ENCODE measurements at regions not wholly inside any gene's neighbourhood (a gene's known extent, or its start where the extent isn't known, plus 50 kb on each side); places are given as distances from the start of the nearest gene placed in this dataset.

DNA sequence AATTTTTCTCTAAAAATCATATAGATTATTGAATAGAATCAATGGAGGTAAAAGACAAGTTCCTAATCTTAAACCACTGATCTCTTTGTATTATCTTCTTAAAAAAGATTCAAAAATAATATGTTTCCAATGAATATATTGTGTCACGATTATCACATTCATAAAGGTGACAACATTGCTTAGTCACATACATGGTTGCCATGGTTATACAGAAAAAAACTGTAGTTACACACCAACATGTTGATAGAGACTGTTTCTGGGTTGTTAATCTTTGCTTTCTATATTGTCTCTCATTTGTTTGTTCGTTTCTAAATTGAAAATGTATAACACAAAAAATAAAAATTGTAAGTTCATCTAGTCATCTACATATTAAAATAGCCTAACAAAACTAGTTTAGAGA, 376.0 kb upstream of the ALCAM start:
- no peak for DNase-seq

DNA sequence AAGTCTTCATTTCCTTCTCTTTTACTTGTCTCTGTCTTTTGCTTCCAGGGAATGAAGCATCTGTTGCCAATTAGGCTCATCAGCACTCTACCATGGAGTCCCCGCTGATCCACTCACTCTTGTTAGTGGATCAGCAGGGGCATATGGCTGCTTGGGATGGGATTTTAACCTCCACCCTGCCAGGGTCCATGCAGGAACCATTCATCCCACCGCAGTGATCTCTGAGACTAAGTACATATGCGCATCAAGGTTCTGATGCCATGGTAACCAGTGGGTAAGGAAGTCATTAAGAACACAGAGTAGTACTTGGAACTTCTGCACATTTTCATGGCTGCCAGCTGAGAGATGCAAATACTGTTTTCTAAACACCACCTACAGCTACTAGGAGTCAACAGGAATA, 374.0 kb upstream of the ALCAM start:
- DNase-seq: no peak

DNA sequence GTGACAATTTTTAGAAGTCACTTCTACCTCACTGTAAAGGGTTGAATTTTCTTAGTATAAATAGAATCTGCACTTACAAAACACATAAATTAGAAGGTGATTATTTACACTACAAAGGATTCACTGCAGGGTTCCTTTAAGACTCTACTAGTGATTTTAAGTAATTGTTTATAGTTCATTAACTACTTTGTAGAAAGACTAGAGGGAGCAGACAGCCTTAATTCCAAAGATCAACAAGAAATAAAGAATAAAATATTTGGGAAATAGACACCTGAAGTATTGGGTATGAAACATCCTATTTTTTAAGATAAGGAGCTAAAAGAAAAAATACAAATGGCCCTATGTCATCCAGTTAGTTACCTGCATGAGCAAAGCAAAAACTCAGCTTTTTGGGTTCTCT, 360.5 kb upstream of the ALCAM start:
- no peak for DNase-seq

DNA sequence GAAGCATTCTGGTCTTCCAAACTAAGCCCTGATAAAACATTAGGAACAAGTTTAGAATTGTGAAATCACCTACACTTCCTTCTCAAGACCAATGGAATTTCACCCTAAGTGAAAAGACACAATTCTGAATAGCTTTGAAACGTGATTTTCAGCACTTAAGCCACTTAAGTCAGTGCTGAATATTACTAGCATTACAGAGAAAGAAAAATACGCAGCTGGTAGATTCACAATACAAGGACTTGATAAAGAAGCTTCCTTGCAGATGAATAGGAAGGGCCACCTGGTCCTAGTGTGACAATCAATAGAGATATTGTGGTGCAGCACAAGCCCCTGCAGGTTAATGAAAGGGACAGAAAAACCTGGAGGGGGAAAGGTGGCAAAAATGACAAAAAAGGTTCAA, 353.1 kb upstream of the ALCAM start:
- DNase-seq: no peak

DNA sequence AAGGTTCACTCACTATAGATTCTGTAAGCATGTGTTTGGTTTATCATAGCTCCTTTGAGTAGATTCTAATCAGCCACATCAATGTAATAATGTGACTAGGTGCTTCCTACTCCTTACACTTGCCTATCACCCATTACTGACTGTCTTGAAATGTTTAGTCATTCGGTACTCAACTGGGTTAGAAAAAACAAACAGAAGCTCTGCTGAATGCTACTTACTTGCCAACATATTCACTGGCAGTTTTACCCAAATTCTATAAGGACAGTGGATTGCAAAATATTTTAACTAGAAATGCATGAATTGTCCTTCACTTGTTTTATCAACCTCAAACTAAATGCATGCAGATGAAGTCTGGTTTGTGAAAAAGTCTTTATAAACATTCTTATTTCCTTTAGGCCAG, 352.1 kb upstream of the ALCAM start:
- no peak for DNase-seq

DNA sequence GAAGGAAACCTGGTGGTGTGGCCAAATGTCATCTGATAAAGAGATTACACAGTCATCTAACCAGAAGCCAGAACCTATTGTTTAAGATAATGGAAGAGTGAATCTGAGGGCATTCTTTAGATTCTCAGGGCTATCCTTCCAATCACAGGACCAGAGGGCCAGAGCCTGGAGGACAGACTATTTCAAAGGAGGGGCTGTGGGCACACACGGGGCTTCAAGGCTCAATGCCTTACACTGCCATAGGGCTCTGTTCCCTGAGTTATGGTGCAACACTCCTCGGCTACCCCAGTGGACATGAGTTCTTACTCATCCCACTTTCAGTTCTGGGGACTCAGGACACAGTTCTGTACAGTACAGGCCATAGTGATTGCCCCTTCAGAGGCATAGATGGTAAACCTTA, 343.9 kb upstream of the ALCAM start:
- DNase-seq: no peak

DNA sequence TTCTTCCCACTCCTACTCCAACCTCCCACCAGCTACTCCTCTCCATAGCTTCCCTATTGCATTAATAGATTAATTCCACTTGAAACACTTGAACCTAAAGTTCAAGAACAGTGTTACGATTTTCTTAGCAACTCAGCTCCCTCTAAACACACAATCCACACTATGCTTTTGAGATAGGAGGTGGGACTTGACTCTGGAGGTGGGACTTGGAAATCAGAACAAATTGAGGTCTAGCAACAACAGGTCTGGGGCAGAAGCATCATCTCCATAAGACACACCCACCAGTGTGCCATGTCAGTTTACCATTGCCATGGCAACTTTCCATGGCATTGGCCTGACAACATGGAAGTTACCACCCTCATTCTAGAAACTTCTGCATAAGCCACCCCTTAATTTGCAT, 336.5 kb upstream of the ALCAM start:
- no peak for DNase-seq

DNA sequence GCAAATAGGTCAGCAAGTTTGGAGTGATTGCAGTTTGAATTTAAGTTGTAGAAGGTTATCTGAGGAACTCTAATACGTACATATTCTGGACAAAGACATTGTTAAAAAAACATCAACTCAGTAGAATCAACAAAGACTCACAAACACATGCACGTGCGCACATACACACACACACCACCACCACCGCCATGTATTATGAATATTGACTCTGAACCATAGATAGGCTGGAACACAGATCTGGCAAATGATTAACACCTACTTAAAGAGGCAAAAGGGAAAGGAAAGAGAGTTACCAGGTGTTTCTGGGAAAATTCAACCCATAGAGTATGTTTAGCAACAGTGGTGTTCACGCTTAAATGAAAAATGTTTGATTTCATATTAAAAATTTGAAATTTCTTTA, 334.2 kb upstream of the ALCAM start:
- DNase-seq: no peak

DNA sequence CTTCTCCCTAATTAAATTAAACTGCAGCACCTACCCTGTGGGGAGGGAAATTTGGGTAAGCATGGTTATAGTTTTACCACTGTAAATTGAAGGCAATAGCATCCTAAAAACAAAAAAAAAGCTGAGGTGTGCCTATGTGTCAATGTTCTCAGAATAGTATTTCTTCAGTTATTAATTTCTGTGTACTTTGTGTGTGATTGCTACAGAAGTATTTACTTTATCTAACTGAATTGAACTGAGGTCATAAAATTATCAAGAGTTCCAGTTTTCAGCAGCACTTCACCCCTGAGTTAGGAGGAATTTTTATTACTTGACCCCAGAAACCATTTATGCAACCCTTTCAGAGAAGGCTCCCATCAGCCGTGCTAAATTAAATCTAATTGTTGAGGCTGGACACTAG, 333.6 kb upstream of the ALCAM start:
- DNase-seq: no peak

DNA sequence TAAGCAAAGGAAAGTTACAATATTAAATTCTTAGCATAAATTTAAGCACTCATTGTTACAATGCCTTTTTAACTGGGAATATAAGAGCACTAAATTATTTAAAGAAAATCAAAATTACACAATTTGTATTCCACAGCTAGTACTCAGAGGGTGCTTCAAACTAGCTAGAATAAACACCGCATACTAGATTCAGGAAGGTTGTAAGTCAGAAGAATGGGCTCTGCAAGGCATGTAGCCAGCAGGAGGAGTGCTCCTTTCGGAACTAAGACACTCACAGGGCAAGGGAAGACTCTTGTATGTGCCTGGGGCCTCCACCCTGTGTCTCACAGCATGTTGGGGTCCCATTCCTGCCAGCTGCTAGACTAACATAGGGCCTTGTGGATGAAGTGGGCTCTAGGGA, 327.7 kb upstream of the ALCAM start:
- no peak for DNase-seq

DNA sequence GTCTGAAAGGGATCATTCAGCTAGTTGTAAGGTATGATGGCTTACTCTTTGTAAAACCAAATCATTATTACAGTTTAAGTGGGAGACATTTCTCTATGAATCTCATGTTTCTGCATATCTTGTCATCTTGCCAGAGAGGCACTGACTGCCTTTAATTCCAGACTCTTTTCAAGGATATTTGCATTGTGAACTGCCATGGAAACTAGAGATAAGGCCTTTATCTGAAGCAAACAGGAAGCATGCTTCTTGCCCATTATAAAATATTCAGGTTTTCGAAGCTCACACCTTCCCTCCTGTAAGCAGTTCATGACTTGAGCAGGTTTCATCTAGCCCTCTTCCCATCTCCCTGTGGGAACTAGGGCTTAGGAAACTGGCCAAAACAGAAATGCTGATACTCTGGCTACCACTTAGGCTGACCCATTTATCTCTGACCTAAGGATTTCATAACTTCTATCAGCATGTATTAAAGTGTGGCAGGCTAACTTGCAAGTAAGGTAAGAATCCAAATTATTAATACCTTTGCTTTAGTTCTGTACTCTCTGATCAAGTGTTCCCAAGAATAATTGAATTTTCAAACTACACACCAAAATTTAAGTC, 326.6 kb upstream of the ALCAM start:
- DNase-seq: no peak

DNA sequence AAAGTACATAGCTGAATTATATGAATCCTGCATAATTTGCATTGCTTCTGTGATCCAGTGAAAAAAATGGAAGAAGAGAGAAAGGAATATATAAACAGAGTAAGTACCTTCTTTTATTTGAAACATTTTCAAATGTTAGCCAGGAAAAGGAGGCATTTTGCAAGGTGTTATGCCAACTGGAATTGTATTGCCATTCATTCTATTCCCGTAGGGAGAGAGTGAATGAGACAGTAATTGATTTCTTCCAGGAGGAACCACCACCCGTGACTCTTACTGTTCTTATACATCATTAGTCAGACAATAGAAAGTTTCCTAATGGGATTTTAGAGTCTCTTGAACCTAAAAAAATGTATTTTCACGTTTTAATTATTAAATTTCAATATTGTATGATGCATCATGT, 324.1 kb upstream of the ALCAM start:
- no peak for DNase-seq

DNA sequence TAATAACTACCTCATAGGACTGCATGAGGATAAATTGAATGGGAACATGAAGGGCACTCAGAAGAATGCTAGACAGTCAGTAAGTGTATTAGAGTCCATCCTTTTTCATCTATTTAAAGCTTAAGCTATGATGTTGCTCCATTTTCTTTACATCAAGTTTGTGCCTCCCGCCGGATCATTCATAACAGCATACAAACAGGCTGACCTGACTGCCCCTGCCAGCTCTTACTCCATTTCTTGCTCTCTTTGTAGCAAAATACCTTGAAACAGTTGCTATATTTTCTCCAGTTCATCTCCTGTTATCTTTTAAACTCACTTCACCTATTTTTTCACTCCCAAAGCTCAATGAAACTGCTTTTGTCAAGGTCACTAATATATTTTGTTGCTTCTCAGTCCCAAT, 315.6 kb upstream of the ALCAM start:
- no peak for DNase-seq

DNA sequence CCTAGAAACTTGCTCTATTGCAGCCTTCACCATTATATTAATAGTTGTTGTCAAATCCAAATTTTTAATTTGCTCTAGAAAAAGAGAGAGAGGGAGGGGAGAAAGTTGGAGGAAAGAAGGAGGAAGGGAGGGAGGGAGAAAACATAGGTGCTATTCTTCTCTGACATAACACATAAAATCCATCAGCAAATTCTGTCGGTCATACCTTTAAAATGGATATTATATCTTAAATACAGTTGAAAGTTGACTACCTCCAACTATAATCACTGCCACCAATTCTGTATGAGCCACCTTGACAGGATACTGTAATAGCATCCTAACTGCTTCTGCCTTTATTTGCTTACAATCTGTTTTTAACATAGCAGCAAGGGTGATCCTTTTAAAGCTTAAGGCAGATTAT, 314.7 kb upstream of the ALCAM start:
- no peak for DNase-seq

DNA sequence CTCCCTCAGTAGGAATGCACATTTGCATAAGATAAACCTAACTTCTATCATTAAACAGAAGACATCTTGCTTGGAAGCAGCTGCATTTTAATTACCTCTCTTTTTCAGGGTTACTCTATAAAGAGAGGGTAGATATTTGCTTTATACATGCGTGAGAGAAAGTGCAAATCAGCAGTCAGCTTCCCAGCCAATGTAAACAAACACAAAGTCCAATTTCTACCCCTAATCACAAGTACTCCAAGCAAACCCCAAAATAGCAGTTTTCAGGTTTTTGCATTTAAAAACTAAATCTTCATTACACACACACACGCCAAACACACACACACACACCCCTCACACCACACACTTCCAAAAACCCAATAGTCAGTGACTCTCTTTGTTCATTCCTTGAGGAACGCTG, 303.9 kb upstream of the ALCAM start:
- DNase-seq: no peak

DNA sequence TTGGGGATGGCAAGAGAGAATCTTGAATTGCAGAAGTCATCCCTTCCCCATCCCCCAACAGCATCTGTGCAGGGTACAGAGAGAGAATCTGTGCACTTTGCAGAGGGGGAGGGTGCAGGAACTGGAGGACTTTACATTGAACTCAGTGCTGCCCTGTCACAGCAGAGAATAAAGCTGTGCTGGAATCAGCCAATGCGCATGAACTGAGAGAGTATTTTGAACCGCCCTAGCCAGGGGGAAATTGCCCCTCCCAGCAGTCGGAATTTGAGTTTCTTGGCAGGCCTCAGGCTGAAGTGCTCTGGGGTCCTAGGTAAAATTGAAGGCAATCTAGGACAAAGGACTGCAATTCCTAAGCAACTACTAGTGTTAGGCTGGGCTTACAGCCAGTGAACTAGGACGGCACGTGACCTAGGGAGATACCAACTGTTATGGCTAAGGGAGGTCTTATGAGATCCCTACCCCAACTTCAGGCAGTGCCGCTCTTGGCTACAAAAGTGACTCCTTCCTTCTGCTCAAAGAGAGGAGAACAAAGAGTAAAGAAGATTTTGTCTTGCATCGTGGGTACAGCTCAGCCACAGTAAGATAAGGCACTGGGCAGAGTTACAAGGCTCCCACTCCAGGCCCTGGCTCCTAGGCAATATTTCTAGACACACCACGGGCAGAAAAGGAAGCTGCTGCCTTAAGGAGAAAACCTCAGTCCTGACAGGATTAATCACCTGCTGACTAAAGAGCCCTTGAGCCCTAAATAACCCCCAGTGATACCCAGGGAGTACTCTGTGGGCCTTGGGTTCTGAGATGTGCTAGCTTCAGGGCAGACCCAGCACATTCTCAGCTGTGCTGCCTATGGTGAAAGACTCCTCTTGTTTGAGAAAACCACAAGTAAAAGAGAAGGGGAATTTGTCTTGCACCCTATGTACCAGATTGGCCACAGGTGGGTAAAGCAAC, 300.5 kb upstream of the ALCAM start:
- DNase-seq: no peak

DNA sequence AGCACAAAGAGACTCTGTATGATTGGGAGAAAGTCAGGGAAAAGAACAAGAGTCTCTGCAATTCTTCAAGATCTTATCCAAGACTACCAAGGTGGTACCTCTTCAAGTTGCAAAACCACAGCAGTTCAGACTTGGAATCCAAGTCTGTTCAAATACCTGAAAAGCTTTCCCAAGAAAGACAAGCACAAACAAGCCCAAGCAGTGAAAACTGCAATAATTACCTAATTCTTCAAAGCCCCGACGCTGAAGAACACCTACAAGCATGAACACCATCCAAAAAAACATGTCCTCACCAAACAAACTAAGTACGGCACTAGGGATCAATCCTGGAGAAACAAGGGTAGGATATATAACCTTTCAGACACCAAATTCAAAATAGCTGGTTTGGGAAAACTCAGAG, 299.3 kb upstream of the ALCAM start:
- DNase-seq: no peak

DNA sequence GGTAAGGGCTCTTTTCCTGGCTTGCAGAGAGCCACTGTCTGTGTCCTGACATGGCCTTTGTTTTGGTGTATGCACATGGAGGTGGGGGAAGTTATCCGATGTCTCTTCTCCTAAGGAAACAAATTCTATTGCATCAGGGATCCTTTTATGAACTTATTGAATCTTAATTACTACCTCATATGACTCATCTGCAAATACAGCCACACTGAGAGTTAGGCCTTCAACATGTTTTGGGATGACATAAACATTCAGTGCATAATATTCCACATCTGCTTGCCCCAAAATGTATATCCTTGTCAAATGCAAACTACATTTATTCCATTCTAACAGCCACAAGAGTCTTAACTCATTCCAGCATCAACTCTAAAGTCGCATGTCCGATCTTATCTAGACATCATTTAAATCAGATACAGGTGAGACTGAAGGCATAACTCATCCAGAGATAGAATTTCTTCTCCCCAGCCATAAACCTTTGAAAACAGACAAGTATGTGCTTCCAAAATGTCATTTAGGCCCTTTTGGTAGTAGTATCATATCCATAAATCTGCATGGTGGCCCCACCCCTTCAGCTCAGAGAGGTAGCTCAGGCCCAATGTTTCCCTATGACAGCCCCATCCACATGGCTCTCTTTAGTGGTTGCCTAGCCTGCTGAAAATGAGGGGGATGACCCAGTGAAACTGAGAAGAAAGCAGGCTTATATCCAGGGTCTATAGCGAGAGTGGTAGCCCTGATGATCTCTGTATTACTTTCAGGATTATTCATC, 289.5 kb upstream of the ALCAM start:
- DNase-seq: no peak

DNA sequence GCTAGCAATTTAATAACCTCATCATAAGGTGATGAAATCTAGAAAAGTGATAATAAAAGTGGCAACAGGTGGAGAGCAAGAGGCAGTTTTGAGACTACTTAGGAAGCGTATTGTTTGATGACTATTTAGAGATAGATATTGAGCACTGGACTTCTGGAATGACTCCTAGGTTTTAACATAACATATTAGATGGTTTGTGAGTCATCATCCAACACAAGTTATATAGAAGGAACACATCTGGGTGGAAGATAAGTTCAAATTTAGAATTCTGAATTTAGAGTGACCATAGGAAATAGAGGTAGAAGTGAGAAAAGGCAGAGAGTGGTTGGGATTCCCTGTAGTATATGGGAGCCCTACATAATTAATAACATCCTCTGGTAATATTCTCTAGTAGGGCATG, 282.8 kb upstream of the ALCAM start:
- no peak for DNase-seq

DNA sequence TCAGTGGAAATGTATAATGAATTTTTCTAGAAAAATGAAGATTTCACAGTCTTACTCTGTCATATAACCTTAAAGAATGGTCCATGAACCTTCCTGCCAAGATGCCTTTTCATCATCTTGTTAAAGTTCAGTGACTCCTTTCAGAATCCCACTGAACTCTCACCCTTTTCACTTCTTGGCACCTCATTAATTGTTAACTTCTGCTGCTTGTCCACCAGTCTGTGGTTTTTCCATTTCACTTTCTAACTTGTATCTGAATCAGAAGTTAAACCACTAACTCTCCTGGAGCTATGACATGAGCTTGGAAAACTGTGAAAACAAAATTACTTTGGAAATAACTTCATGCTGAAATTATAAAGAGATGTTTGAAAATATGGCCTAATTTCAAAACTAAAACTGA, 281.2 kb upstream of the ALCAM start:
- DNase-seq: no peak

DNA sequence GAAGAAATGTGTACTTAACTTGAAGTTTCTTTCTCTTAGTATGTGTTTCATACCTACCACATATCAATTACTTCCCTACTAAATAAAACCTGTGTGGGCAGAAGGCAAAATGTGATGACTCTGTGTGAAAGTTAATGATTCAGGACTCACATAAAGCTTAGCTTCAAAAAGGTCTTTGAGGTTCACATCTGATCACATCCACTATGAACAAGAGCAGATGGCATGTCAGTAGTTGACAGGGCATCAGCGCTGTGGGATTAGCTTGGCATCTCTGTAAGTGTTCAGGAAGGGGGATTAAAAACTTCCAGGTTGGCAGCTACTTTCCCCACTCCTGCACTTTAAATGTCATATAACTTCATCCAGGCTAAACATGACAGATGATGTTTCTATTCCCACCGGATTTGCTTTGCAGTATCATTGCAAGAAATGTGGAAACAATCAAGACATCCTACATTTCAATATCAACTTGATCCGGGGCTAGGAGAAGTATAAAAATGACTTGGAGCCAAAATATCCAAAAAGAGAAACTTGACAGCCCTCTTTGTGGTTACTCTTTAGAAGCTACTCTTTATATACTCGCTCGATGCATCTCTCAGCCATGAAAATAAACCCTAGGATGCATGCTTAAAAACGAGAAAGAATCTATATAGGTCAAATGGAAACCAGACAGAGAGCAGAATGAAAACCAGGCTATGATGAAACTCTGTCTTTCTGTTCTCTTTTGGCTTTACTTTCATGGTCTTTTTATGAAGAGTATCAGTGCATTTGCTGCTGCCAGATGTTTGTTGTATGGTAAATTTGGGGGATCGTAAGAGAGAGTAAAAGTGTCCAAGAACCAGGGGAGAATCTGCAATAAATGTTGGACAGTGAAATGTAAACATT, 273.1 kb upstream of the ALCAM start:
- DNase-seq: no peak

DNA sequence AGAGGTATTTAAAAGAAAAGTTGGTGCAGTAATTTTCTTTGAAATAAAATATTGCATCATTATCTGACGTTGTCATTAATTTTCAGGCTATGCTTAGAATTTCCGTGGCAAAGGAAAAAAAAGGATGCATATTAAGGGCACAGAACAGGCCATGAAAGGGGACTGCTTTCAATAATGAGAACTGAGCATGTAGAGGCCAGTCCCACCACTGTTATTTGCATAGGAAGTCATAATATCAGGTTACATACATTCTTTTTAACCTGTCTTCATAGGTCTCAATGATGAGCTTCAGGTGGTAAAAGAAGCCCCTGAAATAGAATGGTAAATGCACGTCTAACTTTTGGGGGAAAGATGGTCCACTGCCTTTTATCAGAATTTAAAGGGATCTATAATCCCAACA, 272.1 kb upstream of the ALCAM start:
- DNase-seq: no peak

DNA sequence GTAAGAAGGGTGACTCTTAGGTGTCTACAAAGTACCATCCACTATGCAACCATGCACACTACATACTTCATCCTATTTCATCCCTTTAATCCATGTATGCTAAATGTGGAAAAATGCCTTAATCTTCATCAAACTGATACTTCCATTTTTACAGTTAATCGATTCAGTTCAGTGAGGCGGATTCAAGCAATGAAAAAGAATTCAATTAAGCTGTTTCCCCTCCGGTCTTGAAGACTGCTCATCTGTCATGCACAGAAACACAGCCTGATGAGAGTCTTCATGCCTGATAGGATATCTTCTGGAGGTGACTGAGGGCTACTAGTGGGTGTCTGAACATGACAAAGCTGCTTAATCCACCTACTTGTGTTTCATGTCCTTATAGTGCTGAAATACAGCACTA, 270.6 kb upstream of the ALCAM start:
- no peak for DNase-seq

Measured in NCI-H1092 (cell line).